ENCODE measurements at regions not wholly inside any gene's neighbourhood (a gene's known extent, or its start where the extent isn't known, plus 50 kb on each side); places are given as distances from the start of the nearest gene placed in this dataset.

- no peak for DNase-seq
Observed at GRCh38 chr18:68083776-68084175, 567.3 kb upstream of the DSEL start.

GRCh38 chr18:68083131-68083530 lies 566.6 kb upstream of the DSEL start:
- no peak for DNase-seq

GRCh38 chr18:68072744-68073143 lies 556.2 kb upstream of the DSEL start:
- no peak for DNase-seq

- DNase-seq = no peak
Observed at GRCh38 chr18:68060871-68061270, 544.4 kb upstream of the DSEL start.

GRCh38 chr18:68056936-68057335 lies 540.4 kb upstream of the DSEL start:
- no peak for DNase-seq

DNA sequence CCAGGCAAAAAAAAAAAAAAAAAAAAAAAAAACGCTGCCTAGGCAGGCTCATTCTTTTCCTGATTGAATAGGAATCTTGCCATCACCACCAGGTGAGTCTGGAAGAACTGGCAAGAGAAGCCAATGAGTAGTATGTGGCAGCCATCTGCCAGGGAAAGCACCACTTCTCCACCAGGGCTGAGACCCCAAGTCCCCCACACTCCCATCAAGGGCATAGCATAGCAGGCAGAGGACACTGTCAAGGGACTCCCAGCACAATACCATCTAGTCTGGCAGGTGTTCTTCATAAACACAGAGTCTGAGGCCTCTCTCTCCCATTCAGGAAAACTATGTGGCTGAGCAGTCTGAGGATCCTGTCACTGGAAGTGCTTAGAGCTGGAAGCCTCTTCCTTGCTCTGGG lies 538.1 kb upstream of the DSEL start:
- no peak for DNase-seq

GRCh38 chr18:68053290-68053689 lies 536.8 kb upstream of the DSEL start:
- DNase-seq = no peak

GRCh38 chr18:68041327-68041726 lies 524.8 kb upstream of the DSEL start:
- DNase-seq = no peak

DNA sequence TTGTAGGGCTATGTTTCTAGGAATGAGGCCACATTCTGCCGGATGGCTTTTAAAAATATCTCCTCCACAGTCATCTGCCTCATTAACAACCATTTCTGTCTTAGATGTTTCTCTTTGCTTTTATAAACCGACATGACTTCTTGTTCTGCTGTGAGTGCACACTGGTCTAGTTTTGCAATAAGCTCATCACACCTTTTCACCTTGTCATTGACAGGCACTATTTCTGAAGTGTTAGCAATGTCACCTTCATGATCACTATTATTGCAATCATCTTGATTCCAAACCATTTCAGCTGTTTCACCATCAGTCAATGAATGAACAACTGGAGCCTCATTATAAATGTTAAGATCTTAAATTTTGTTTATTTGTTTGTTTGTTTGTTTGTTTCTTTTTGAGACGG lies 523.7 kb upstream of the DSEL start:
- no peak for DNase-seq

DNA sequence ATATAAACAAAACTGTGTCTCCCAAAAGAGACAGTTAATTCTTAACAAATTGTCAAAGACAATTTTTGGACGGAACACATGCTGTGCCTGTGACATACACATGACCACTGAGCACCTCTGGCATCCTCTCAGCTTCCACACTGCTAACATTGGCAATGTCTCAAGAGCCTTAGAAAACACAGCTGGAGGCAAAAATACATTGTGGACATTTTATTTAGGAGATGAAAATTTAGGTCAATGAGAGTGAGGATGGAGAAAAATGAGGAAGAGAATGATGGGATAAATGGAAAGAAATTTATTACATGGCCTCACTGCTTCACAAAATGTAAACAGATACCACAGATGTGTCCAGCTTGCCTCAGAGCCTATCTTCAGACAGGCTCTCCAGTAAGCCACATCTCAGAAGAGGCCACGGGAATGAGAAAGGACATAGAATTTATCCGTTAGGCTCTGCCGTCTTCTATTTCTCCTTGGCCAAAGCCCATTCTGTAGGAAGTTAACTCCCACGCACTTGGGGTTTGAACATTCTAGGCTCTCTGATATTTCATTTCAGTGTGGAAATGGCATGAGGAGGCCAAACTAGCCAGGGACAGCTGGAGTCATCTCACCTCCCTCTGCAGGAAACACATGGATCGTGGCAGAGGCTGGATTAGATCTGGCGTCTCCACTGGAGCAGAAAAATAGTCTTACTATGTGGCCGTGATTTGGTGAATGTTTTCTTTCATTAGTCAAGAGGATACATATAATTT lies 519.4 kb upstream of the DSEL start:
- DNase-seq = no peak

DNA sequence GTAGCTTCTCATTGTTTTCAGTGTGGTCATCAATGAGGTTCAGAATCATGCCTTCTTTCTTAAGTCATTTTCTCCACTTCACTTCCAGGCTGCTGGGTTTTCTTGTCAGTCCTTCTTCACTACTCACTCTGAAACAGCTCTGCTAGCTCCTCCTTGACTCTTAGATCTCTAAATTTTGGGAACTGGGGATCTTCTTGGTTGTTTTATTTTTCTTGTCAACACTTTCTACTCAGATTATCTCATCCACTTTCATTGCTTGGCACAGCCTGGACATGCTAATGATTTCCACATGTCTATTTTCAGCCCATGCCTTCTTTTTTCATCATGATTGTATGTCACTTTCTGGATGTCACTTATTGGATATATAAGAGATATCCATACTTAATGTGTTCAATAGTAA lies 517.8 kb upstream of the DSEL start:
- no peak for DNase-seq

GRCh38 chr18:68033466-68033865 lies 516.9 kb upstream of the DSEL start:
- DNase-seq = no peak

DNA sequence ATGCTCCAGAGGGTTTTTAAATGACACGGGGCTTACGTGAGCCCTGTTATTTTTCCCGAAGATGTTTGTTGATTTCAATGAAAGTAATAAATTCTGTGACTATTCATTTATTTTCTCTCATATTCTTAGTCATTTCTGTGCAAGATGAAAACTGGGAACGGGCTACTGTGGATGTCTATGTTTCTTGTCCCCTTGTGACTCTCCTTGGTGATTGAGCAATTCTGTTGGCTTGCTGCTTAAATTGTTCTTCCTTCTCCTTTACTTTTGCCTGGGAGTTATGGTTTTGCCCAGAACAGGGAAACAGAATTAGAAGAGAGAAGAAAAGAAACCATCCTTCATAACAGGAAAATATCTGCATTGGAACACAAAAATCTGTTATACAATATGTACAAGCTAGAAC lies 508.2 kb upstream of the DSEL start:
- DNase-seq = no peak

DNA sequence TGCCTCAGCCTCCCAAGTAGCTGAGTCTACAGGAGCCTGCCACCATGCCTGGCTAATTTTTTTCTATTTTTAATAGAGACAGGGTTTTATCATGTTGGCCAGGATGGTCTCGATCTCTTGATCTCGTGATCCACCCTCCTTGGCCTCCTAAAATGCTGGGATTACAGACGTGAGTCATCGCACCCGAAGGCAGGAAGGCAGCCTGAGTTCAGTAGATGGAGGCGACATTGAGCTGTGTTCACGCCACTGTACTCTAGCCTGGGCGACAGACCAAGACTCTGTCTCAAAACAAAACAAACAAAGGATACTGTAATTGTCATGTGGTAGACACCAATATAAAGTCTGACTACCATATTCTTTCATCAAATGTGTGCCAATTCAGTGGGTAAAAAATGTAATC lies 500.9 kb upstream of the DSEL start:
- DNase-seq = no peak

- no peak for DNase-seq
Observed at GRCh38 chr18:67997496-67997895, 481.0 kb upstream of the DSEL start.

- DNase-seq = no peak
Observed at GRCh38 chr18:67995769-67996168, 479.2 kb upstream of the DSEL start.

DNA sequence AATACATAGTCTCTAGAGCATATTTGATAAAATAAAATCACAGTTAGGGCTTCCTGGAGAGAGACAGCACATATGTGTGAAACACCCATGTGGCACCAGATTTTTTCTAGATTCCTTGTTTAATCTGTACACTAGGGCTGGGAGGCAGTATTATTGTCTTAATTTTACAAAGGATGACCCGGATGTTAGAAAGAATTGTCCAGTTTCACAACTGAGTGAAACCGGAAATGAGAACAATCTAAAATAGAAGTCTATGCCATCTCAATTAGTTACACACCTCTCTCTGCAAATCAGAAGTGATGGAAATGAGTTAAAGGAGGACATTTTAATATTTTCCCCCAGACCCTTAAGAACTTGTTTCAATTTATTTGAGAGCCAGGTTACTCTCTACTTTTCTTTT lies 463.7 kb upstream of the DSEL start:
- DNase-seq = no peak

- DNase-seq = no peak
Observed at GRCh38 chr18:67977067-67977616, 460.6 kb upstream of the DSEL start.

GRCh38 chr18:67973916-67974315 lies 457.4 kb upstream of the DSEL start:
- no peak for DNase-seq

DNA sequence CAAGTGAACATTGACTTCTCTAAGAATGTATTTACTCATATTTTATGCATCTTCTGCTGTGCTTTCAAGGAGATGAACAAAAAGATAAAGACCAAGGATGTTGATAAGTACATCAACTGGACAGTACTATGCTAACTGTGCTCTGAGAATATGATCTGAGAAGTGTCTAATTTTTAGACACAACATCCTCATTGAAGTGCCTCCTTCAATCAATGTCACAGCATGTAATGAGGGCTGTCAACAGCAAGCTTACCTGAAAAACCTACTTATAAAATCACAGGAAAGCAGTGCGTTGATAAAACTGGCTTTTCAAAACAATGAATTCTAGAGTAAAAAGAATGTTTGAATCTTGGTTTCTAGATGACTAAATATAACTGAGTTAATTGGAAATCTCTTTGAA lies 452.9 kb upstream of the DSEL start:
- DNase-seq = no peak

GRCh38 chr18:67966224-67966623 lies 449.7 kb upstream of the DSEL start:
- no peak for DNase-seq

DNA sequence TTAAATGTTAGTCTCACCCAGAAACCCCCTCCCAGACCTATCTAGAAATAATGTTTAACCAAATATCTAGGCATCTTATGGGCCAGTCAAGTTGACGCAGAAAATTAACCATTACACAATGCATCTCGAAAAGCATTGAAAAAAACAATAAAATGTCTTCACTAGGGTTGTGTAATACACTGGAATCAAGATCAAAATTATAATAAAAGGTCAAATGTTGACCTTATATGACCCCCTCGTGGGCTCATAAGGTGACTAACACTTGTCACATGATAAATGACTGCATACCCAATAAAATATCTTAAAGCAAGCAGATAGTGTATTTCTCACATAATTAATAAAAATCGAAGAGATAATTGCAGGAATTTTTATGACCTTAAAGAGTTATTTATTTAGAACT lies 447.9 kb upstream of the DSEL start:
- no peak for DNase-seq

GRCh38 chr18:67961701-67962440 lies 445.4 kb upstream of the DSEL start:
- no peak for DNase-seq

DNA sequence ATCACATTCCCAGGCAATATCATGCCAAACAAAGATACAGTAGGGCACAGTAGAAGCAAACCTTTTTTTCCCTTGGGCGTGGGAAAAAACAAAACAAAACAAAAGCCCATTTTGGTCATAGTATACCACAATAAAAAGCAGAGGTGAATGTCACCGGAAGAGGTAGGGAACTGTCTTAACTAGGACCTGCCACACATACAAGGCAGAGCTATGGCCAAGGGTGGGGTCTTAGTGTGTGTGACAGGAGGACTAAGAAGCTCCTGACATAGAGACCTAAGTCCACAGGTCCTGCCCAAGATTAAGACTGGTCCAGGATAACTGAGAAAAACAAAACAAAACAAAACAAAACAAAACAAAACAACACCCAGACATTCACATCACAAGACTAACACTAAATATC lies 441.2 kb upstream of the DSEL start:
- DNase-seq = no peak

Measured in GOT3 (cell line).